NCI-H748 (cell line): ENCODE measurements at regions not wholly inside any gene's neighbourhood (a gene's known extent, or its start where the extent isn't known, plus 50 kb on each side); places are given as distances from the start of the nearest gene placed in this dataset.
"Not testable (repeated sequence)": the region's sequence is repeated elsewhere in the genome, so short reads cannot be mapped to it uniquely, and the experiment has no call there.

Experiments
- DNase-seq: peaks from one replicate; lab custom pipeline; 2025; ENCODE audit not compliant: unreplicated experiment; lab: John Stamatoyannopoulos, UW

GRCh38 chr1:87977145-87977544 is 648.5 kb downstream of the LMO4 start:
- DNase-seq, result no peak

- no peak for DNase-seq
These were observed 650.4 kb downstream of the LMO4 start for GRCh38 chr1:87979079-87979478.

GRCh38 chr1:87980494-87980893 is 651.8 kb downstream of the LMO4 start:
- DNase-seq, result no peak

- DNase-seq, result no peak
These were observed 652.7 kb downstream of the LMO4 start for GRCh38 chr1:87981386-87981785.

- no peak for DNase-seq
These were observed 653.1 kb downstream of the LMO4 start for GRCh38 chr1:87981810-87982209.

GRCh38 chr1:87983841-87984240 is 655.2 kb downstream of the LMO4 start:
- no peak for DNase-seq

- DNase-seq, result no peak
These were observed 656.4 kb downstream of the LMO4 start for GRCh38 chr1:87985071-87985470.

GRCh38 chr1:87986130-87986866 is 657.6 kb downstream of the LMO4 start:
- DNase-seq, result peak; percentile 8

- DNase-seq, result no peak
These were observed 660.7 kb downstream of the LMO4 start for GRCh38 chr1:87989346-87989745.

GRCh38 chr1:87992536-87992935 is 663.9 kb downstream of the LMO4 start:
- not testable (repeated sequence) for DNase-seq

- DNase-seq, result no peak
These were observed 664.4 kb downstream of the LMO4 start for GRCh38 chr1:87993051-87993450.

- DNase-seq, result no peak
These were observed 671.2 kb downstream of the LMO4 start for GRCh38 chr1:87999852-88000251.

- DNase-seq, result no peak
These were observed 672.8 kb downstream of the LMO4 start for GRCh38 chr1:88001460-88001859.

GRCh38 chr1:88003255-88003654 is 674.6 kb downstream of the LMO4 start:
- no peak for DNase-seq

- DNase-seq, result no peak
These were observed 674.2 kb upstream of the PKN2 start for GRCh38 chr1:88009916-88010315.

- DNase-seq, result no peak
These were observed 670.6 kb upstream of the PKN2 start for GRCh38 chr1:88013485-88013884.

- no peak for DNase-seq
These were observed 669.9 kb upstream of the PKN2 start for GRCh38 chr1:88014131-88014530.

GRCh38 chr1:88016947-88017346 is 667.1 kb upstream of the PKN2 start:
- no peak for DNase-seq

GRCh38 chr1:88021529-88021928 is 662.5 kb upstream of the PKN2 start:
- DNase-seq, result no peak

- DNase-seq, result no peak
These were observed 661.6 kb upstream of the PKN2 start for GRCh38 chr1:88022516-88022915.

GRCh38 chr1:88029142-88029541 is 654.9 kb upstream of the PKN2 start:
- no peak for DNase-seq

GRCh38 chr1:88029899-88030298 is 654.2 kb upstream of the PKN2 start:
- no peak for DNase-seq

GRCh38 chr1:88035578-88035977 is 648.5 kb upstream of the PKN2 start:
- no peak for DNase-seq
